HG03442 (cell line): ENCODE measurements at regions not wholly inside any gene's neighbourhood (a gene's known extent, or its start where the extent isn't known, plus 50 kb on each side); places are given as distances from the start of the nearest gene placed in this dataset.
A peak's percentile ranks its signal among the peaks of the same experiment; 100 is the strongest.
"Not testable (repeated sequence)": the region's sequence is repeated elsewhere in the genome, so short reads cannot be mapped to it uniquely, and the experiment has no call there.

Experiments used
- ATAC-seq: cut with Tn5 transposase; IDR thresholded peaks from one replicate; pipeline ENCODE4 v1.9.1; 2021; ENCODE audit warnings: mild to moderate bottlenecking, moderate library complexity; ENCODE audit not compliant: unreplicated experiment

- ATAC-seq: peak; percentile 67
Observed at GRCh38 chr15:32536507-32537172, 56.6 kb upstream of the GOLGA8N start.

- peak; percentile 30 for ATAC-seq
Observed at GRCh38 chr15:32536057-32536493, 57.2 kb upstream of the GOLGA8N start.

- ATAC-seq: not testable (repeated sequence)
Observed at GRCh38 chr15:32535150-32535898, 57.9 kb upstream of the GOLGA8N start.

- ATAC-seq: not testable (repeated sequence)
Observed at GRCh38 chr15:32522900-32523299, 67.5 kb upstream of the GOLGA8O start.

GRCh38 chr15:32522421-32522820 lies 67.0 kb upstream of the GOLGA8O start:
- ATAC-seq: not testable (repeated sequence)

GRCh38 chr15:32518976-32519375 lies 63.5 kb upstream of the GOLGA8O start:
- ATAC-seq: not testable (repeated sequence)

GRCh38 chr15:32518013-32518412 lies 62.6 kb upstream of the GOLGA8O start:
- ATAC-seq: not testable (repeated sequence)

GRCh38 chr15:32516954-32517353 lies 61.5 kb upstream of the GOLGA8O start:
- ATAC-seq: not testable (repeated sequence)

GRCh38 chr15:32513378-32513777 lies 57.9 kb upstream of the GOLGA8O start:
- not testable (repeated sequence) for ATAC-seq

GRCh38 chr15:32510027-32510426 lies 54.6 kb upstream of the GOLGA8O start:
- not testable (repeated sequence) for ATAC-seq

GRCh38 chr15:32508081-32508480 lies 52.6 kb upstream of the GOLGA8O start:
- not testable (repeated sequence) for ATAC-seq

- not testable (repeated sequence) for ATAC-seq
Observed at GRCh38 chr15:32506787-32507186, 51.4 kb upstream of the GOLGA8O start.

- ATAC-seq: not testable (repeated sequence)
Observed at GRCh38 chr15:32505633-32506032, 50.2 kb upstream of the GOLGA8O start.
